Muscle of leg (tissue), 3 donors: ENCODE measurements at regions not wholly inside any gene's neighbourhood (a gene's known extent, or its start where the extent isn't known, plus 50 kb on each side); places are given as distances from the start of the nearest gene placed in this dataset.

Source experiments
- DNase-seq: peaks from one replicate; pipeline ENCODE4 v3.0.0; 2013
- H3K27ac ChIP-seq: one replicate; pipeline ENCODE4 v1.5.1; 2013; ENCODE audit warnings: mild to moderate bottlenecking, low read length, control low read depth
- H3K27me3 ChIP-seq: one replicate; pipeline ENCODE4 v1.6.1; 2013; ENCODE audit warnings: low read length; ENCODE audit not compliant: control insufficient read depth, insufficient read depth
- H3K36me3 ChIP-seq: one replicate; pipeline ENCODE4 v1.6.1; 2013; ENCODE audit warnings: low read length; ENCODE audit not compliant: control insufficient read depth, insufficient read depth
- H3K4me1 ChIP-seq: one replicate; pipeline ENCODE4 v1.6.1; 2013; ENCODE audit warnings: low read length; ENCODE audit not compliant: control insufficient read depth, insufficient read depth
- H3K4me3 ChIP-seq: one replicate; pipeline ENCODE4 v1.5.1; 2013; ENCODE audit warnings: low read length, control low read depth
- H3K9me3 ChIP-seq: replicated peaks from 2 replicates; pipeline ENCODE4 v1.6.1; 2013; ENCODE audit warnings: low read depth, low read length; ENCODE audit not compliant: control insufficient read depth
- WGBS: methylation state at CpG from one replicate; pipeline ENCODE4 v1.1.5; 2013; ENCODE audit warnings: missing lambda C conversion rate; ENCODE audit not compliant: insufficient coverage; 5-methylcytosine and 5-hydroxymethylcytosine counted together

DNA sequence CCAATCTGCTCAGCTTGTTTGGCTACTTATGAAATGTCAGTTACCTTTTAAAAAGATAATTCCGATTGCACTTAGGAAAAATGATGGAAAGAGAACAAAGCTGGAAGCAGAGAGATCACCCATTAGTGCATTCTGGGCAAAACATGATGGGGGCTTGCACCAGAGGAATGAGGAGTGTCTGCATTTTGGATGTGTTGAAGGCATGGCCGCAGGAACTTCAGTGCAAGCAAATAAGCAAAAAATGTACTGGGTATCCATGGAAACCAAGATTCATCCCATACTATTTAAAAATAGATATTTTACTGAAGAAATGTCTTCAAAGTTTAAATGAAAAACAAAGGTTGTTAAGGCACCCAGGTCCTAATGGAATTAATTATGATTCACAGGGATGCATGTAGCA, 655.0 kb downstream of the POM121L12 start:
- Histone ChIP-seq H3K27me3 (no peaks in the 10 kb centered on the region), H3K36me3 (no peaks in the 10 kb centered on the region), H3K4me3 (no peak overlapping the region), H3K9me3 (no peaks in the 10 kb centered on the region), H3K27ac (no peak overlapping the region), H3K4me1 (no peaks in the 10 kb centered on the region)
- no CpG with 5 or more reads among the region's 2 CpGs for WGBS
- DNase-seq = no peak

DNA sequence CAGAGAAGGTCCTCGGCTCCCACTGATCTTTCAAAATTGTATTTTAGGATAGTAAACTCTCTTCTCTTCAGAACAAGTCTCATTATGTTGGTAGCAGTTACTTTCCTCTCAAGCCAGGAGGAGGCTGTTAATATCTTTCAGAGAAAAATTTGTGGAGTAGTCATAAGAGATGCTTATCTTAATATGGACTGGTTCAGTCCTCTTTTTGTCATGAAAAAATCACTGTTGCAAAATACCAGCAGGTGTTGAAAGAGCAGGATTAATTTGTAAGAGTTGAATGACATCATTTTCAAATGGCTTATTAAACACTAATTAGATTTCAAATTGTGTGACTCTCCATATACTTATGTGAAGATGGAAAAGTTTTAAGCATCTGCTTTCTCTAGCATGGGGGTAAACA, 662.5 kb downstream of the POM121L12 start:
- Histone ChIP-seq H3K4me3 (no peak overlapping the region), H3K36me3 (no peaks in the 10 kb centered on the region), H3K27ac (no peak overlapping the region), H3K4me1 (no peaks in the 10 kb centered on the region), H3K27me3 (no peaks in the 10 kb centered on the region), H3K9me3 (no peaks in the 10 kb centered on the region)
- DNase-seq = no peak
- no CpG with 5 or more reads among the region's 1 CpG for WGBS

DNA sequence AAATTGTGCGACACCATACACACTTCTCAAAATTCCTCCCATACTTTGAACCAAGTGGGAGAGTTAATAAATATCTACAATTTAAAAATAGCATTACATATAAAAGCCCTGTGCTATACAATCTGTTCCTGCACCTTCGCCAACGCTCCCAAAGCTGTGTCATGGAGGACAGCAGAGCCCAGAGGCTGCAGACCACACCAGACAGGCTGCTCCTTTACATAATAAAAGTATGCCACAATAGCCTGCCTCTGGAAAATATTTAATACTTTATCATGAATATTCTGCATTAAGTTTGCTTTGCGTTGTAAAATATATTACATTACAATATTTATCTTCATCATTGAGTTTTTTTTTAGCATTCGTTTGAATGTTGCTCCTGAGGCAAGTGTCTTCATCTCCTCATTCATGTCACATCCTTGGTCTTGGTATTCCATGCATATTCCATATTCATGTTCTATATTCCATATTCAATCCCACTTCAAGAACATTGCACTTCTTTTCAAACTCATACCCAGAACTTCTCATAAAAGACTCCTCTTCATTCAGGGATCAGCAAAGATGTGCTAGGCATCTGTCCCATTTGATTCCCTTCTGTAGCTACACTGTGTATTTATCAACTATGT, 663.9 kb downstream of the POM121L12 start:
- Histone ChIP-seq H3K9me3 (no peaks in the 10 kb centered on the region), H3K27ac (no peak overlapping the region), H3K36me3 (no peaks in the 10 kb centered on the region), H3K4me1 (no peaks in the 10 kb centered on the region), H3K4me3 (no peak overlapping the region), H3K27me3 (no peaks in the 10 kb centered on the region)
- WGBS = no CpG with 5 or more reads among the region's 5 CpGs
- no peak for DNase-seq

GRCh38 chr7:53719122-53719521, 683.7 kb downstream of the POM121L12 start:
- H3K9me3 ChIP-seq = no peaks in the 10 kb centered on the region
- H3K4me1 ChIP-seq = no peaks in the 10 kb centered on the region
- no peak for DNase-seq
- H3K4me3 ChIP-seq = no peak overlapping the region
- H3K27ac ChIP-seq = no peak overlapping the region
- H3K36me3 ChIP-seq = no peaks in the 10 kb centered on the region
- WGBS = no CpG with 5 or more reads among the region's 3 CpGs
- H3K27me3 ChIP-seq = no peaks in the 10 kb centered on the region

DNA sequence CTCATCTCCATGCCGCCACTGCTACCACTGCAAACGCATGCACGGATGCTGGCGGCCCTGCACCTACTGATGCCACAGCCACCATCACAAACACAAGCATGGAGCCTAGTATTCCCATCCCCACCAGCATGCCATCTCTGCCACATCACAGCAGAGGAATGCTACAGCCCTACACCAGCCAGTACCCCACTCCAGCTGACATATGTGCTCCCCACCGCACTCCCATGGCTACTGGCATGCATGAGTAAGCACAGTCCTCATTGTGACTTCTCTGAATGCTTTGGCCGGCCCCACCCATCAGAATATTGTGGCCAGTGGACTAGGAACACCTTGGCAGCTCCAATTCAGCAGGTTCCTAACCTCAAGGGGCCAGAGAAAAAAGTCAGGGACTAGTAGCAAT, 705.5 kb downstream of the POM121L12 start:
- H3K27me3 ChIP-seq = no peaks in the 10 kb centered on the region
- H3K4me1 ChIP-seq = no peaks in the 10 kb centered on the region
- 95% methylated on average over 6 of the region's 6 CpGs for WGBS
- H3K4me3 ChIP-seq = no peak overlapping the region
- no peak overlapping the region for H3K27ac ChIP-seq
- DNase-seq = no peak
- H3K9me3 ChIP-seq = no peaks in the 10 kb centered on the region
- H3K36me3 ChIP-seq = no peaks in the 10 kb centered on the region

GRCh38 chr7:53743697-53744402, 708.4 kb downstream of the POM121L12 start:
- Histone ChIP-seq H3K4me1 (no peaks in the 10 kb centered on the region), H3K36me3 (no peaks in the 10 kb centered on the region), H3K27me3 (no peaks in the 10 kb centered on the region), H3K9me3 (peaks cover under 1% of the 10 kb centered on the region), H3K4me3 (no peak overlapping the region), H3K27ac (no peak overlapping the region)
- no peak for DNase-seq
- WGBS = 67% methylated on average over 7 of the region's 8 CpGs

- H3K36me3 ChIP-seq = no peaks in the 10 kb centered on the region
- no CpG with 5 or more reads among the region's 4 CpGs for WGBS
These were observed 708.9 kb downstream of the POM121L12 start for GRCh38 chr7:53744403-53744760.

DNA sequence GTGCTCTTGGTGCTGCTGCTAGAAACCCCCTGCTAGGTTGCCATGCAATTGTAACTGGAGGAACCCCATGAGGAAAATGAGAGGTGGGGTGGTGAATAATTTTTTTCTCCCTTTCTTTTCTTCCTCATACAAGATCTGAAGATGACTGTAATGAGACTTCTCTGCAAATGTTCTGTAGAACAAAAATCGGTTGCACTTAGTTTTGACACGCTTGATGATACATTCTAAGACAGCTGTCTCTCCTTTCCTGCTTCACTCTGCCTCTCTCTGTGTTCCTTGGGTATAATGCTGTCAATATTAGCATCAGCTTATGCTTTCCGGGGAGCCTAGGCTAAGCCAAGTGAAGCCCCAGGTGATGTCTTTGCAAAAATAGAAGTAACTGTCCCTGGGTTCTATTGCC, 721.5 kb downstream of the POM121L12 start:
- no peaks in the 10 kb centered on the region for H3K27me3 ChIP-seq
- H3K9me3 ChIP-seq = no peaks in the 10 kb centered on the region
- no peaks in the 10 kb centered on the region for H3K4me1 ChIP-seq
- H3K27ac ChIP-seq = no peak overlapping the region
- WGBS = no CpG with 5 or more reads among the region's 3 CpGs
- no peaks in the 10 kb centered on the region for H3K36me3 ChIP-seq
- H3K4me3 ChIP-seq = no peak overlapping the region
- no peak for DNase-seq

More at GRCh38 chr7:53744403-53744760, 708.9 kb downstream of the POM121L12 start:
- Histone ChIP-seq H3K27me3 (no peaks in the 10 kb centered on the region), H3K27ac (no peak overlapping the region), H3K9me3 (peaks cover 5% of the 10 kb centered on the region), H3K4me1 (no peaks in the 10 kb centered on the region), H3K4me3 (no peak overlapping the region)
- no peak for DNase-seq

- Histone ChIP-seq H3K27ac (no peak overlapping the region), H3K4me1 (no peaks in the 10 kb centered on the region), H3K36me3 (no peaks in the 10 kb centered on the region), H3K27me3 (no peaks in the 10 kb centered on the region), H3K4me3 (no peak overlapping the region), H3K9me3 (no peaks in the 10 kb centered on the region)
- DNase-seq = peak; percentile 54
These were observed 732.8 kb downstream of the POM121L12 start for GRCh38 chr7:53768186-53768585.

DNA sequence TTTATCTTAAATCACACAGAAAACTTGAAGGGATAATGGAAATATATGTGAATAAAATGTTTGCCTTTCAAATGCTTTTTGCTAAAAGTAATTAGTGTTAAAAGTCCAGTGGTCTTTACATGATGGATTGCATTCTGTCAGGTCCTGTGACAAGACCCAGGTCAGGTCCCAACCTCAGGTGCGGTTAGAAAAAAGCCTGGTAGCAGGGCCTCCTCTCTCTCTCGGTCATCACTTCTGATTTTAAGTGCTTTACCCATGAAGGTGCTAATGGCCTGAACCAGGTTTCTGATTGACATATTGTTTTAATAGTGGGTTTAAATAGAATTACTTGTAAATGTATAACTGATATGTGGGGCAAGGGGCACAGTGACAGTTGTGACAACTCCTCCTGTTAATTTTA, 736.3 kb downstream of the POM121L12 start:
- 60% methylated on average over 1 of the region's 2 CpGs for WGBS
- Histone ChIP-seq H3K4me3 (no peak overlapping the region), H3K4me1 (no peaks in the 10 kb centered on the region), H3K9me3 (no peaks in the 10 kb centered on the region), H3K36me3 (no peaks in the 10 kb centered on the region), H3K27me3 (no peaks in the 10 kb centered on the region), H3K27ac (no peak overlapping the region)
- DNase-seq = no peak

- H3K4me3 ChIP-seq = no peak overlapping the region
- no peaks in the 10 kb centered on the region for H3K27me3 ChIP-seq
- H3K36me3 ChIP-seq = no peaks in the 10 kb centered on the region
- WGBS = no CpG with 5 or more reads among the region's 1 CpG
- no peak overlapping the region for H3K27ac ChIP-seq
- no peak for DNase-seq
- H3K9me3 ChIP-seq = no peaks in the 10 kb centered on the region
- no peaks in the 10 kb centered on the region for H3K4me1 ChIP-seq
These were observed 740.9 kb downstream of the POM121L12 start for GRCh38 chr7:53776323-53776722.
